ENCODE measurements at regions not wholly inside any gene's neighbourhood (a gene's known extent, or its start where the extent isn't known, plus 50 kb on each side); places are given as distances from the start of the nearest gene placed in this dataset.

DNA sequence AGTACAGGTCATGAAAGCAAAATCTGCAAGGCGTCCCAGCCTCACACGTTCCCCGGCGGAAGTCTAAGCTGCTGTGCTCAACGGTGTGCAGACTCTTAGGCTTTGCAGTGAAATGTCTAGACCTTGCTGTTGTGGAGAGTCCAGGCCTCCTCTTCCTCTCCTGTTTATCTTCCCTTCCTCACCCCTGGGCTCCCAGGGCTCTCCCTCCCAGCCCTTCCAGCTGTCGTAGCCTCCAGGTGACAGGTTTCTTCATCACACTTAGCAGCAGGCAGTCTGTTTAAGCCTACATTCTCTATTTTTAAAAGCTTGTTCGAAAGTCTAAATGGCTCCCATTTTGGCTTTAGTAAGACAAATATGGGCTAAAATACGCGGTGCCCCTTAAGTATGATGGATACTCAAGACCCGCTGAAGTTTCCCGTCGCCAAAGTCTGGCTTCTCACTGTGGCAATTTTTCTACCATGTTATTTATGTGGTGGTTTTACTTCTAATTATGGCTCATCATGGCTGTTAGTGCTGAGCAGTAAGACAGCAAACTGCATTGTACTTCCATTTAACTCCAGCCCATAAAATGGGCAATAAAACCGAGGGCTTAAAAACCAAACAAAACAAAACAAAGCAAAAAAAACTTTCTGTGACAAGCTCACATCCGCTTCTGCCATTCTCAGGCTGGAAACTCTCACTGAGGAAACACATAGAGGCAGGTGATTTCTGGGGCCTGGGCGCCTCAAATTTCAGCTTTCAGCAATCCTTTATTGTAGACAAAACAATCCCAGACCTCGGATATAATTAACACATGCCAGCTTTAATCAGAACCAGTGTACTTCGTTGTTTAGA lies 243.2 kb downstream of the SNX10 start:
- no peak for DNase-seq (ENCODE audit: low spot score)
- Histone ChIP-seq H3K4me1 (no peaks in the 10 kb centered on the region), H3K4me3 (no peak overlapping the region), H3K36me3 (no peaks in the 10 kb centered on the region), H3K27ac (no peak overlapping the region), H3K27me3 (peaks cover 0 to 2% of the 10 kb centered on the region in 2 donors), H3K9me3 (no peaks in the 10 kb centered on the region)
- no peak for TF ChIP-seq CTCF (IDR thresholded peaks at IDR 0.05)

- H3K4me1 ChIP-seq: no peaks in the 10 kb centered on the region
- no peak for TF ChIP-seq CTCF (IDR thresholded peaks at IDR 0.05)
Measured at GRCh38 chr7:26535483-26536007, 243.9 kb downstream of the SNX10 start.

GRCh38 chr7:26538216-26538615 lies 246.6 kb downstream of the SNX10 start:
- H3K9me3 ChIP-seq: no peaks in the 10 kb centered on the region
- H3K36me3 ChIP-seq: no peaks in the 10 kb centered on the region
- DNase-seq (ENCODE audit: low spot score): no peak
- no peak overlapping the region for H3K27ac ChIP-seq
- peaks cover 0 to 4% of the 10 kb centered on the region in 2 donors for H3K27me3 ChIP-seq
- no peak overlapping the region for H3K4me3 ChIP-seq
- no peak for TF ChIP-seq CTCF (IDR thresholded peaks at IDR 0.05)
- H3K4me1 ChIP-seq: no peaks in the 10 kb centered on the region

More at GRCh38 chr7:26535483-26536007, 243.9 kb downstream of the SNX10 start:
- DNase-seq (ENCODE audit: low spot score): no peak
- H3K27me3 ChIP-seq: peaks cover 0 to 4% of the 10 kb centered on the region in 2 donors
- no peaks in the 10 kb centered on the region for H3K9me3 ChIP-seq
- no peaks in the 10 kb centered on the region for H3K36me3 ChIP-seq
- no peak overlapping the region for H3K27ac ChIP-seq
- H3K4me3 ChIP-seq: no peak overlapping the region

DNA sequence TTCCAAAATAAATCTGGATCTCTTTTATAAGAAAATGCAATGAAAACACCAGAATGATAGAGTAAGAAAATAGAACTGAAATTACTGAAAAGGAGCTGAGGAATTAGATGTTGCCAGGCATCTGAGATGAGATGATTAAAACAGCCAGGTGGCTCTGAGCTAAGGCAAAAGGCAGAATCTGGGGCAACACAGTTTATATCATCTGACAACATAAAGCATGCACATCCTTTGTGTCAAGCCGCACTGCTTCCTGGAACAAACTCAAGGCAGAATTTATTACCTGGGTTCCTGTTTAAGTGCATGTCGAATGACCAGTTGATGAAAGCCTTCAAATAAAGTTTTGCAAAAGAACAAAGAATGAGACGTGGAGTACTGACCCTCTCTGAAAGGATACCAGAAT lies 247.0 kb downstream of the SNX10 start:
- Histone ChIP-seq H3K9me3 (no peaks in the 10 kb centered on the region), H3K4me3 (no peak overlapping the region), H3K4me1 (no peaks in the 10 kb centered on the region), H3K27me3 (peaks cover 0 to 4% of the 10 kb centered on the region in 2 donors), H3K27ac (no peak overlapping the region), H3K36me3 (no peaks in the 10 kb centered on the region)
- DNase-seq (ENCODE audit: low spot score): no peak
- TF ChIP-seq CTCF (IDR thresholded peaks at IDR 0.05): no peak

DNA sequence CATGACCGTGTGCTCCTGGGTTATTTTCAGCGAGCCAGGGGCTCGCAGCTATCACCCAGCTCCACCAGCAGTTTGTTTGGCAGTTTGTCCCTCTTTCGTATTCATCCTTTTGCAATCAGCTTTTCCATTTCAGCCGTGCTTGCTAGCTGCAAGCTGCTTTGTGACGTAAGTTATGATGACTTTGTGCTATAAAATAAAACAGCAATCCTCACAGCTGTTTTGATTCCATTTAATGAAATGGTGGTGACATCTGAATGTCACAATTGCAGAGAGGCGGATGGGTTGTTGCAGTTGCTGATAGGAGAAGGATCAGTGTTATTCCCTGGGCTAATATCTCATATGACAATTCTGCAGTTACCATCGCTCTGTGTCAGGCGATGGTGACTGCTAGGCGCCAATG lies 251.7 kb downstream of the SNX10 start:
- no peak for TF ChIP-seq CTCF (IDR thresholded peaks at IDR 0.05)
- Histone ChIP-seq H3K4me3 (no peak overlapping the region), H3K27ac (no peak overlapping the region), H3K27me3 (peaks cover 0 to 4% of the 10 kb centered on the region in 2 donors), H3K9me3 (no peaks in the 10 kb centered on the region), H3K4me1 (no peaks in the 10 kb centered on the region), H3K36me3 (no peaks in the 10 kb centered on the region)
- no peak for DNase-seq (ENCODE audit: low spot score)

Data from right atrium auricular region (tissue), 2 donors.